ENCODE measurements at regions not wholly inside any gene's neighbourhood (a gene's known extent, or its start where the extent isn't known, plus 50 kb on each side); places are given as distances from the start of the nearest gene placed in this dataset.

DNA sequence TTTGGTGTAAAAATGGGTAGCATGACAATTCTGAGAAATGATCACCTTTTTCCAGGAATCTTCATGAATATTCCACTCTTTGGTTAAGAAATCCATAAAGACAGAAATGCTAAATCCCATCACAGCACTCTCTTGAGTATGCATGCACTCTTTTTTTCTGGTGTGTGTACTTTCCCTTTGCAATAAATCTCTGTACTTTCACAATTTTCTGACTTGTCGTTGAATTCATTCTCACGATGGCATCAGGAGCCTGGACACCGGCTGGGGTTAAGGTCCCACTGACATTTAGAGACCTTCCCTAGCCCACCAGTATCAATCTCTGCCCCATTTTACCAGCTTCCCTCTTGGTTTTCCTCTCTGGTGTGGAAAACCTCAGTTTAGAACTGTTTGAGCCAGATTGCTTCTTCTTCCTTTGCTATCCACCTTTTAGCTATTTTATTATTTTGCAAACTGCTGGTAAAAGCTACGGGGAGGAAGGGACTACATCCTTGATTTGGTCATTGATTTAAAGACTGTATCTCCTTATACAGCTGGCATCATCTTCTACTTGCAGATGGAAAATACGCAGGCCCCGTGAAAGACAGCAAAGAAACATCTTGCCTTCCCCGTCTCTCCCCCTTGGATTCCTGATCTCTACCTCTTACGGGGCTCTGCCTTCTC lies 59.9 kb upstream of the ZFR start:
- no peak for DNase-seq (ENCODE audit: low read depth in 2 of 2)

DNA sequence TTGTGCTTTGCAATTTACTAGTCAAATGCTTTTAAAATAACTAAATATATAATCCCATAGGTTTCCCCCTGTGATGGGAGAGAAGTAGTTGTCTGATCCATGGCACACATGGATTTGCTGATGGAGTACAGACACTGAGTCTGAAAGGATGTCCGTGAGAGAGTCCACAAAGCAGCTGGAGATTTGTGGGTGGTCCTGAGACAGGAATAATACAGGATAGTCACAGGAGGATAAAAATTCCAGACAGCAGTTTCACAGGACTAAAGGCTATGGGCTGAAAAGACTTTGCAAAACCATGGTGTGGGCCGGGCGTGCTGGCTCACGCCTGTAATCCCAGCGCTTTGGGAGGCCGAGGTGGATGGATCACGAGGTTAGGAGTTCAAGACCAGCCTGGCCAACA lies 58.7 kb upstream of the ZFR start:
- no peak for DNase-seq (ENCODE audit: low read depth in 2 of 2)

DNA sequence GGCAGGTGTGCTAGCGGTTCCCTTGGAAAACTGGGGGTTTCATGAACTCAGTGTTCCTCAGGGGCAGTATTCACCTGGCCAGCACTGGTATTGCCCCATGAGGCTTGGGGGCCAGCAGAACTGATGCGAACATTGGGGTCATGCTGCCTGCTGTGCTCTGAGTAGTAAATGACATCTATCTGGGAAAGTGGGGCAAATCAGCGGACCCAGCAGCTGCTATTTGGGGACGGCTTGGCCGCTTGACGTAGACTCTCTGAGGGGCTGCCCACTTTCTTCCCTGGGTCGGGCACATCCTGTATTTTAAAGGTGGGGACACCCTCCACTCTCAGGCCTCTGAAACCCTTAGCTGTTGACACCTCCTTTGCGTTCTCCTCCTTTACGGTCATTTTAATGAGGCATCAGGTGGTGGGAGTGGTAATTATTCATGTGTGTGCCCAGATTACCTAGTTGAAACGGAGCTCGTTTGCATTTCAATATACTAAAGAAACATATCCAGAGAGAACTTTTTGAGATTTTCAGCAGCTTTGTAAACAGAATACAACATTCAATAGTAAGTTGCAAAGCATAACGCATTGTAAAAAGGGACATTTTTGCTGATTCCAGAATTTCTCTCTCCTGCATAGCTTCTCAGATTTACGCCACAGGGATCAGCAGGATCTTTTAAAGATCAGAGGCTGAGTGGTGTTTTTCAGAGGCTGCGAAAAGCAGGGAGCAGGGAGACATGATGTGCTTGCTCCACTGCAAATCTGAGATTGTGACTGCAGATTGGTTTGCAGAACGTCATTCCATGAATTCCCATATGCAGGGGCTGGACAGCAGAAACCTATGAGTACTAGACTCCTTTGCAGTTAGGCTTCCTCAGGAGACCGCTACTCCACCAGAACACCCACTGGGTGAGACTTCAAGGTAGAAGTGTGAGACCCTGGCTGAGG lies 56.8 kb upstream of the ZFR start:
- DNase-seq (ENCODE audit: low read depth in 2 of 2) = no peak

DNA sequence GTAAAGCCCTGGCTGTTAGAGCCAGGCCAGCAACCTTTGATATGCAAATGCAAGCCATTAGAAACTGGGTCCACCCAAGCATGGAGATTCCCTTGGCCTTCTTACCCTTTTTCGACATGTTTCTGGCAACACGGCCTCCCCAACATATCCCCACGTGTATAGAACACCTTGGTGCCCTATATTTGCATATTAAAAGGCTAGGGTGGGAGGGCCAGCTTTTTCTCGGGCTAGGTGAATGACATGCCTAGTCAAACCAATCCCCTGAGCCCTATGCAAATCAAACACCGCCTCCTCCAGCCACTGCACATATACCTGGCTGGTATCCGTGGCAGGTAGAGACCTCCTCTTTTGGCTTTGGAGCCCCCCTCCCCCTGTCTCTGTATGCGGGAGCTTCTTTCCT lies 55.6 kb upstream of the ZFR start:
- DNase-seq (ENCODE audit: low read depth in 2 of 2) = no peak

DNA sequence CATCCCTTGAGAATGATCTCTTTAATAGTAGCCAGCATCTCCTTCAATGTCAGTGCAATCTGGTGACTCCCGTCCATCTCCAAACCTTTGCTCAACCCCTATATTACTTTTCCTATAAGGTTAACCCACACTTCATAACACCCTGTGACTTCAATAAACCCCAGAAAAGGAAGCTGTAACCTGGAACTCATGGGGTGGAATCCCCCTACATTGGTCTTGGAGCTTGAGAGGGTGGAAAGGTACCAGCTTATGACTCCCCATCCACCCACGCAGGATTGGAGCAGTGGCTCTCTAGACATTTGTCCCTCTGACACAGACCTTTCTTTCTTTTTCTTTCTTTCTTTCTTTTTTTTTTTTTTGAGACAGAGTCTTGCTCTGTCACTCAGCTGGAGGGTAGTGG lies 54.7 kb upstream of the ZFR start:
- no peak for DNase-seq (ENCODE audit: low read depth in 2 of 2)

DNA sequence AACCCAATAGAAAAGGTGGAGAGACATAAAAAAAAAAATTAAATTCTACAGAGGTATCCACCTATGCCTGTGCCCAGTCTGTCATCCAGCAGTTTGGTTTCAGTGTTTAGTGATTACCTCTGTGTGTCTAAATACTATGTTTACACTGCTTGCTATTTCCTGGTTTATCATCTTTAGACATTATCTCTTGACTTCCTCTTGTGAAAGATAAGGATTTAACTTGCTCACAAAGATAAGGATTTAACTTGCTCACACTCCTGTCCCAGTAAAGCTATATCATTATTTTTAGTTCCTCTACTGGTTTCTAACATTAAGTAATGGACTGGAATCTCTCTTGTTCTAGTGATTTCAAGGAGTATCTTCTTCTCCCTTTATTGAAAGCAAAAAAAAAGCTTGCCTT lies 53.9 kb upstream of the ZFR start:
- DNase-seq (ENCODE audit: low read depth in 2 of 2) = no peak

DNA sequence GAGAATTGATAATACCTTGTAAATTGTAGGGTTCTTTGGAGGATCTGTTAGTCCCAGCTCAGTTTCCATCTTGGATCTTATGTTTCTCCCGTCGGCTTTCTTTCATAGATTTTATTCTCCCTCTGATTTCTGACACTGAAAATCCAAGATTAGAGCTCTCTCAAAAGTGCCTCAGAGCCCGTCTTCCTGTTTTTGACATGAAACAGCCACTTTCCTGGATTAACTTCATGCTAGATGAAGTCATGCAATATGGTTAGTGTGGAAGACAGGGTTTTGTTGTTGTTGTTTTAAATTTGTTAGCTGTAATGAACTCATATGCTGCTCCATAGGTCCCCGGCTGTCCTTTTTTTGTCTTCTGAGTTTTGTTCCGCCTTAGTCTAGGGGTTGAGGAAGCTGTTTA lies 51.6 kb upstream of the ZFR start:
- DNase-seq (ENCODE audit: low read depth in 2 of 2) = no peak

DNA sequence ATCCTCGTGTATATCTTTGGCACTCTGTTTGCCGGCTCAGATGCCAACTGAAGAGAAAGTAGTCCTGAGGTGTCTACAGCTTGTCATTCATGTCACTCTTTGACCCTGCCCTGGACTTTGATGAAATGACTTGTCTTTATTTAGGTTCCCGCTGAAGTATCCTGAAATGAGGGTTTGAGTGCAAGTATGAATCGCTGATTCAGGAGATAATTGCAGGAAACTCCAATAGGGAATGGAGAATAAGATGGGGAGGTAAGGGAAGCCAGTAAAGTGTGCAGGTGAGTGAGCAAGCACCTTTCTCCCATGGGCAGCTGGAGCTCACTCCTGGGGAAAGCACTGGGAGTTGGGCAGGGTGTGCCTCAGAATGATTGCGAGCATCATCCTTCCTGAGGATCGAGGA lies 50.3 kb upstream of the ZFR start:
- no peak for DNase-seq (ENCODE audit: low read depth in 2 of 2)
